ENCODE measurements at regions not wholly inside any gene's neighbourhood (a gene's known extent, or its start where the extent isn't known, plus 50 kb on each side); places are given as distances from the start of the nearest gene placed in this dataset.
"Not testable (repeated sequence)": the region's sequence is repeated elsewhere in the genome, so short reads cannot be mapped to it uniquely, and the experiment has no call there.

- no peak for DNase-seq
Measured at GRCh38 chr6:14217728-14218518, 100.4 kb downstream of the CD83 start.

GRCh38 chr6:14218519-14218800 lies 100.9 kb downstream of the CD83 start:
- DNase-seq = no peak

GRCh38 chr6:14221564-14222279 lies 104.2 kb downstream of the CD83 start:
- DNase-seq = no peak

GRCh38 chr6:14222956-14223355 lies 105.4 kb downstream of the CD83 start:
- DNase-seq = no peak

GRCh38 chr6:14224359-14225103 lies 107.0 kb downstream of the CD83 start:
- no peak for DNase-seq

GRCh38 chr6:14226051-14226660 lies 108.6 kb downstream of the CD83 start:
- DNase-seq = no peak

- no peak for DNase-seq
Measured at GRCh38 chr6:14228571-14228970, 111.0 kb downstream of the CD83 start.

- DNase-seq = no peak
Measured at GRCh38 chr6:14231071-14231483, 113.5 kb downstream of the CD83 start.

GRCh38 chr6:14231501-14232280 lies 114.1 kb downstream of the CD83 start:
- no peak for DNase-seq

GRCh38 chr6:14232889-14233288 lies 115.3 kb downstream of the CD83 start:
- no peak for DNase-seq

- DNase-seq = no peak
Measured at GRCh38 chr6:14235653-14236356, 118.2 kb downstream of the CD83 start.

GRCh38 chr6:14239097-14239496 lies 121.5 kb downstream of the CD83 start:
- no peak for DNase-seq

GRCh38 chr6:14240411-14241166 lies 123.0 kb downstream of the CD83 start:
- DNase-seq = no peak

GRCh38 chr6:14241255-14242070 lies 123.9 kb downstream of the CD83 start:
- no peak for DNase-seq

GRCh38 chr6:14242912-14243311 lies 125.3 kb downstream of the CD83 start:
- not testable (repeated sequence) for DNase-seq

GRCh38 chr6:14243597-14243996 lies 126.0 kb downstream of the CD83 start:
- DNase-seq = no peak

GRCh38 chr6:14246876-14247275 lies 129.3 kb downstream of the CD83 start:
- no peak for DNase-seq

GRCh38 chr6:14250573-14250972 lies 133.0 kb downstream of the CD83 start:
- no peak for DNase-seq

GRCh38 chr6:14252271-14252850 lies 134.8 kb downstream of the CD83 start:
- DNase-seq = no peak

Data from occipital lobe (tissue), 1 donor.